Islet precursor cell (in vitro differentiated cells): ENCODE measurements at regions not wholly inside any gene's neighbourhood (a gene's known extent, or its start where the extent isn't known, plus 50 kb on each side); places are given as distances from the start of the nearest gene placed in this dataset.

ENCODE experiments used
- DNase-seq: peaks from one replicate; pipeline ENCODE4 v3.0.0-alpha.2; 2018

GRCh38 chr22:27525711-27526110 lies 275.8 kb downstream of the MN1 start:
- DNase-seq: no peak

GRCh38 chr22:27526901-27527300 lies 274.7 kb downstream of the MN1 start:
- no peak for DNase-seq

GRCh38 chr22:27531782-27532530 lies 269.6 kb downstream of the MN1 start:
- DNase-seq: peak; percentile 92

GRCh38 chr22:27533105-27533745 lies 268.3 kb downstream of the MN1 start:
- DNase-seq: no peak

GRCh38 chr22:27534720-27535125 lies 266.8 kb downstream of the MN1 start:
- DNase-seq: peak; percentile 65

- DNase-seq: no peak
These were observed 266.1 kb downstream of the MN1 start for GRCh38 chr22:27535452-27535851.

- no peak for DNase-seq
These were observed 264.1 kb downstream of the MN1 start for GRCh38 chr22:27537501-27537900.

GRCh38 chr22:27538666-27539065 lies 262.9 kb downstream of the MN1 start:
- DNase-seq: no peak

- DNase-seq: no peak
These were observed 261.3 kb downstream of the MN1 start for GRCh38 chr22:27540247-27540646.

- DNase-seq: no peak
These were observed 260.7 kb downstream of the MN1 start for GRCh38 chr22:27540656-27541396.

- no peak for DNase-seq
These were observed 259.7 kb downstream of the MN1 start for GRCh38 chr22:27541836-27542235.

GRCh38 chr22:27542602-27543001 lies 259.0 kb downstream of the MN1 start:
- DNase-seq: no peak

GRCh38 chr22:27543460-27543859 lies 258.1 kb downstream of the MN1 start:
- no peak for DNase-seq

GRCh38 chr22:27545085-27545484 lies 256.5 kb downstream of the MN1 start:
- no peak for DNase-seq

- no peak for DNase-seq
These were observed 255.2 kb downstream of the MN1 start for GRCh38 chr22:27546157-27546935.

GRCh38 chr22:27551402-27551801 lies 250.2 kb downstream of the MN1 start:
- DNase-seq: no peak

GRCh38 chr22:27552176-27552575 lies 249.4 kb downstream of the MN1 start:
- DNase-seq: no peak

- no peak for DNase-seq
These were observed 248.7 kb downstream of the MN1 start for GRCh38 chr22:27552863-27553262.

GRCh38 chr22:27554106-27554811 lies 247.3 kb downstream of the MN1 start:
- no peak for DNase-seq

- DNase-seq: no peak
These were observed 246.6 kb downstream of the MN1 start for GRCh38 chr22:27554841-27555456.

- DNase-seq: no peak
These were observed 245.2 kb downstream of the MN1 start for GRCh38 chr22:27556371-27556770.
